HepG2 (cell line): ENCODE measurements at regions not wholly inside any gene's neighbourhood (a gene's known extent, or its start where the extent isn't known, plus 50 kb on each side); places are given as distances from the start of the nearest gene placed in this dataset.

Experiments
- ATAC-seq: fragments of 200-7000 bp; cut with Tn5 transposase; 3 replicates; pipeline ENCODE4 v1.9.1; 2020; ENCODE audit warnings: mild to moderate bottlenecking, moderate library complexity
- BruUV-seq: library from RNA; stranded (reverse); fragments of 400-500 nt; replicated peaks from 2 replicates; lab custom pipeline; 2021; lab: Mats Ljungman, UMichigan
- CTCF ChIA-PET: fragments of 300-600 bp; formaldehyde crosslinking; extraction: SDS; loops from one replicate; lab custom pipeline; 2021; ENCODE audit warnings: low total read pairs, inconsistent platforms, low intra/inter-chr PET ratio; lab: Yijun Ruan, JAX
- POLR2A ChIA-PET: fragments of 350-600 bp; sonication (Branson Sonifier 250); formaldehyde crosslinking; loops from one replicate; lab custom pipeline; 2020; ENCODE audit warnings: antibody characterized with exemption, inconsistent platforms; lab: Yijun Ruan, JAX
- DNase-seq: peaks from one replicate; pipeline ENCODE4 v3.0.0-alpha.2; 2015; ENCODE audit warnings: low spot score
- FAIRE-seq: peaks from 3 replicates; lab custom pipeline; 2011; peaks lifted over from hg19 to GRCh38; lab: Jason Lieb, UNC
- H2AFZ ChIP-seq: one replicate; pipeline ENCODE4 v1.6.1; 2011; ENCODE audit warnings: low read length, inconsistent platforms
- H3K27ac ChIP-seq: fragments of 300-600 bp; 3 replicates; pipeline ENCODE4 v1.8.0; 2011; ENCODE audit warnings: mixed run types, mild to moderate bottlenecking, mixed read lengths, low read length, inconsistent platforms; ENCODE audit not compliant: insufficient read depth; ENCODE audit errors: extremely low read length
- H3K27me3 ChIP-seq, 2 experiments: fragments of 200-600 bp in 1 of 2; 2 replicates in 1 of 2; 3 replicates in 1 of 2; pipeline versions ENCODE4 v1.6.0 to v1.8.0; 2011; ENCODE audit warnings: low read length in 2 of 2, mild to moderate bottlenecking in 2 of 2, moderate library complexity in 2 of 2, inconsistent platforms in 1 of 2; ENCODE audit not compliant: insufficient read depth in 2 of 2, control insufficient read depth in 1 of 2
- H3K36me3 ChIP-seq, 2 experiments: fragments of 200-600 bp in 1 of 2; replicated peaks in 1 of 2; 2 replicates in 1 of 2; 3 replicates in 1 of 2; pipeline versions ENCODE4 v1.5.1 to v1.8.0; 2011; ENCODE audit warnings: low read length in 2 of 2, inconsistent platforms in 1 of 2; ENCODE audit not compliant: insufficient read depth in 2 of 2, control insufficient read depth in 1 of 2
- H3K4me1 ChIP-seq: 2 replicates; pipeline ENCODE4 v1.5.1; 2012; ENCODE audit warnings: low read length, inconsistent platforms; ENCODE audit not compliant: insufficient read depth
- H3K4me2 ChIP-seq: 2 replicates; pipeline ENCODE4 v1.6.0; 2011; ENCODE audit warnings: low read depth, low read length, inconsistent platforms
- H3K4me3 ChIP-seq, 3 experiments: fragments of 200-600 bp in 1 of 3; sonication (generic), shearing (Covaris generic) in 1 of 3; replicated peaks in 1 of 3; 2 replicates each; pipeline ENCODE4 v1.5.1; 2011 to 2016; ENCODE audit warnings: low read length in 3 of 3, inconsistent platforms in 2 of 3, low read depth in 2 of 3, mild to moderate bottlenecking in 2 of 3, control low read depth in 1 of 3, mixed read lengths in 1 of 3; ENCODE audit not compliant: insufficient read depth in 1 of 3
- H3K79me2 ChIP-seq: one replicate; pipeline ENCODE4 v1.6.1; 2011; ENCODE audit warnings: low read length, inconsistent platforms; ENCODE audit not compliant: insufficient read depth
- H3K9ac ChIP-seq: 2 replicates; pipeline ENCODE4 v1.6.0; 2011; ENCODE audit warnings: mild to moderate bottlenecking, low read depth, low read length, inconsistent platforms; ENCODE audit not compliant: insufficient read depth
- H3K9me3 ChIP-seq: 2 replicates; pipeline ENCODE4 v1.5.1; 2012; ENCODE audit warnings: mild to moderate bottlenecking, low read length
- H4K20me1 ChIP-seq: 2 replicates; pipeline ENCODE4 v1.6.0; 2011; ENCODE audit warnings: inconsistent platforms, mild to moderate bottlenecking, low read length, moderate library complexity; ENCODE audit not compliant: insufficient read depth
- FOXP4 ChIP-seq: sonication (generic); formaldehyde crosslinking; IDR thresholded peaks from 2 replicates; pipeline ENCODE4 v1.4.0; 2020; ENCODE audit warnings: missing genetic modification reagents
- HMG20A ChIP-seq: IDR thresholded peaks from 2 replicates; pipeline ENCODE4 v1.6.1; 2016; ENCODE audit warnings: borderline replicate concordance
- IKZF4 ChIP-seq: sonication (generic); formaldehyde crosslinking; IDR thresholded peaks from 2 replicates; pipeline ENCODE4 v1.5.1; 2020; ENCODE audit warnings: borderline replicate concordance, mild to moderate bottlenecking, low read depth, missing genetic modification reagents; ENCODE audit errors: not compliant biosample characterization
- NCOA1 ChIP-seq: sonication (generic); formaldehyde crosslinking; IDR thresholded peaks from 2 replicates; pipeline ENCODE4 v1.9.0; 2021; ENCODE audit warnings: missing genetic modification reagents
- ZNF333 ChIP-seq: sonication (generic); formaldehyde crosslinking; IDR thresholded peaks from 2 replicates; pipeline ENCODE4 v1.4.0; 2020; ENCODE audit warnings: mild to moderate bottlenecking, missing genetic modification reagents, borderline replicate concordance
- WGBS: methylation state at CpG from one replicate; pipeline ENCODE4 v1.1.6; 2017; ENCODE audit warnings: low lambda C conversion rate; 5-methylcytosine and 5-hydroxymethylcytosine counted together
- in situ Hi-C: cut with HindIII; loops from 2 replicates; pipeline ENCODE4 v1.10.0; 2017; ENCODE audit warnings: low pct_unique_long_range_greater_than_20kb; ENCODE audit not compliant: extremely low pct_ligation_motif_present
- intact Hi-C: fragments of 100-400 bp; cut with micrococcal nuclease; formaldehyde crosslinking; loops from one replicate; pipeline ENCODE4 v1.10.0; 2022; ENCODE audit not compliant: unreplicated experiment

- Histone ChIP-seq H3K9ac (no peak overlapping the region), H3K4me1 (peaks cover 28% of the 10 kb centered on the region), H3K4me2 (no peak overlapping the region), H3K9me3 (no peaks in the 10 kb centered on the region), H3K79me2 (no peaks in the 10 kb centered on the region), H3K27me3 (no peaks in the 10 kb centered on the region), H3K36me3 (no peaks in the 10 kb centered on the region), H2AFZ (no peak overlapping the region), H4K20me1 (no peaks in the 10 kb centered on the region), H3K27ac (no peak overlapping the region), H3K4me3 (no peak overlapping the region)
- in situ Hi-C loops = no loop called here
- FAIRE-seq (no peak), DNase-seq (no peak), ATAC-seq (no peak)
- no TSS peak for BruUV-seq
- intact Hi-C loops = no loop called here
- ChIA-PET CTCF (no interaction called here), POLR2A (no interaction called here)
- no peak for TF ChIP-seq FOXP4
- no peak for TF ChIP-seq HMG20A (CRISPR knock-in tag)
- TF ChIP-seq ZNF333 (CRISPR knock-in tag) = no peak
- WGBS = 65% methylated on average over 5 of the region's 5 CpGs
Measured at GRCh38 chr6:80523010-80523409, 416.5 kb downstream of the BCKDHB start.

DNA sequence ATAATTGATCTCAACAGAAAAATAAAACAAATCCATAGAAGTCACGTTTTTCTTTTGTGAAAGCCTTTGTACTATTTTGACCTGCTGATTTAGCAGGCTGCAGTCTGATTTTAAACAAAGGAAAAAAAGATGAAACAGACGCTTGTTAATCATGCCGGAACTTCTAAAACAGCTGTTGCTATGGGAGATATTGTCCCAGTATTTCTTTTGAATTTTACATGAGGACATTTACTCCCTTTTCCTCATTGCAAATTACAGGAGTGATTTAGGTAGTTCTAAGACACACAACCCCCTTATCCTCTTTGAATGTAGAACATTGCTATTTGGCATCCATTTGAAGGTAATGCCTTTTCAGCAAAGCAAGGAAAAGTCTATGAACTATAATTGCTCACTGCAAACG lies 416.1 kb downstream of the BCKDHB start:
- Histone ChIP-seq H3K27me3 (no peaks in the 10 kb centered on the region), H2AFZ (no peak overlapping the region), H3K4me2 (no peak overlapping the region), H3K4me3 (no peak overlapping the region), H3K4me1 (peaks cover 24% of the 10 kb centered on the region), H3K9ac (no peak overlapping the region), H3K9me3 (no peaks in the 10 kb centered on the region), H4K20me1 (no peaks in the 10 kb centered on the region), H3K79me2 (no peaks in the 10 kb centered on the region), H3K36me3 (no peaks in the 10 kb centered on the region), H3K27ac (no peak overlapping the region)
- intact Hi-C loops (no loop called here), in situ Hi-C loops (no loop called here)
- DNase-seq (no peak), FAIRE-seq (no peak), ATAC-seq (no peak)
- POLR2A ChIA-PET = no interaction called here
- no TSS peak for BruUV-seq
- CTCF ChIA-PET = no interaction called here
- TF ChIP-seq IKZF4 (CRISPR knock-in tag) (no peak), NCOA1 (CRISPR knock-in tag) (no peak)
- WGBS = 49% methylated on average over 4 of the region's 4 CpGs
